Tibial artery (tissue), 4 donors: ENCODE measurements at regions not wholly inside any gene's neighbourhood (a gene's known extent, or its start where the extent isn't known, plus 50 kb on each side); places are given as distances from the start of the nearest gene placed in this dataset.

Experiments
- DNase-seq, 2 donors: peaks; one replicate each; pipeline ENCODE4 v3.0.0-alpha.2; 2019
- H3K27ac ChIP-seq, 2 donors: fragments of 200-600 bp; sonication (generic) in 1 of 2; 1 replicate in 1 of 2; 2 replicates in 1 of 2; pipeline ENCODE4 v1.5.1; 2018 to 2019; ENCODE audit warnings: mild to moderate bottlenecking in 1 of 2
- H3K27me3 ChIP-seq, 2 donors: fragments of 200-600 bp; sonication (generic) in 1 of 2; one replicate each; pipeline versions ENCODE4 v1.5.1 to v1.6.0; 2016 to 2019
- H3K36me3 ChIP-seq, 3 donors: fragments of 200-600 bp; sonication (generic) in 2 of 3; one replicate each; pipeline ENCODE4 v1.5.1; 2016 to 2019; ENCODE audit warnings: mild to moderate bottlenecking in 2 of 3
- H3K4me1 ChIP-seq, 4 donors: fragments of 200-600 bp; sonication (generic) in 2 of 4; 1 replicate in 3 of 4; 2 replicates in 1 of 4; pipeline ENCODE4 v1.5.1; 2016 to 2019
- H3K4me3 ChIP-seq, 2 donors: fragments of 200-600 bp; sonication (generic) in 1 of 2; 1 replicate in 1 of 2; 2 replicates in 1 of 2; pipeline ENCODE4 v1.5.1; 2018 to 2019; ENCODE audit warnings: mild to moderate bottlenecking in 2 of 2
- H3K9me3 ChIP-seq, 3 donors: fragments of 200-600 bp; sonication (generic) in 1 of 3; one replicate each; pipeline ENCODE4 v1.5.1; 2016 to 2019
- CTCF ChIP-seq, 2 experiments: fragments of 200-600 bp in 1 of 2; fragments of 450-650 bp in 1 of 2; IDR thresholded peaks; one replicate each; pipeline ENCODE4 v1.5.1; 2017 to 2019; ENCODE audit warnings: antibody characterized with exemption in 2 of 2, mild to moderate bottlenecking in 1 of 2, moderate library complexity in 1 of 2
- intact Hi-C: fragments of 100-400 bp; cut with DNase I; formaldehyde crosslinking; loops from one replicate; pipeline ENCODE4 v1.15.0; 2023; ENCODE audit warnings: low total_unique reads

GRCh38 chr7:96418581-96418980 lies 96.7 kb upstream of the SLC25A13 start:
- H3K4me1 ChIP-seq: peaks cover 0 to 24% (median 0%) of the 10 kb centered on the region in 4 donors
- no peak for TF ChIP-seq CTCF (IDR thresholded peaks at IDR 0.05)
- no peaks in the 10 kb centered on the region for H3K9me3 ChIP-seq
- DNase-seq: no peak
- H3K27me3 ChIP-seq: no peaks in the 10 kb centered on the region
- no peaks in the 10 kb centered on the region for H3K36me3 ChIP-seq
- H3K27ac ChIP-seq: no peak overlapping the region
- intact Hi-C loops: no loop called here
- H3K4me3 ChIP-seq: no peak overlapping the region

GRCh38 chr7:96417784-96418183 lies 95.9 kb upstream of the SLC25A13 start:
- intact Hi-C loops: no loop called here
- Histone ChIP-seq H3K27me3 (no peaks in the 10 kb centered on the region), H3K36me3 (no peaks in the 10 kb centered on the region), H3K4me1 (peaks cover 0 to 24% (median 0%) of the 10 kb centered on the region in 4 donors), H3K9me3 (no peaks in the 10 kb centered on the region), H3K27ac (no peak overlapping the region), H3K4me3 (no peak overlapping the region)
- DNase-seq: no peak
- TF ChIP-seq CTCF (IDR thresholded peaks at IDR 0.05): no peak

GRCh38 chr7:96416599-96416998 lies 94.7 kb upstream of the SLC25A13 start:
- TF ChIP-seq CTCF (IDR thresholded peaks at IDR 0.05): no peak
- peaks cover 0 to 24% (median 0%) of the 10 kb centered on the region in 4 donors for H3K4me1 ChIP-seq
- no peaks in the 10 kb centered on the region for H3K27me3 ChIP-seq
- DNase-seq: no peak
- no peak overlapping the region for H3K27ac ChIP-seq
- H3K9me3 ChIP-seq: no peaks in the 10 kb centered on the region
- no peak overlapping the region for H3K4me3 ChIP-seq
- intact Hi-C loops: no loop called here
- no peaks in the 10 kb centered on the region for H3K36me3 ChIP-seq

GRCh38 chr7:96416116-96416515 lies 94.2 kb upstream of the SLC25A13 start:
- no peak for DNase-seq
- TF ChIP-seq CTCF (IDR thresholded peaks at IDR 0.05): no peak
- no peak overlapping the region for H3K27ac ChIP-seq

GRCh38 chr7:96415293-96415940 lies 93.5 kb upstream of the SLC25A13 start:
- no peaks in the 10 kb centered on the region for H3K9me3 ChIP-seq
- peak in 1 of 2 experiments; percentile 1 for TF ChIP-seq CTCF (IDR thresholded peaks at IDR 0.05)
- peaks cover 0 to 24% (median 0%) of the 10 kb centered on the region in 4 donors for H3K4me1 ChIP-seq
- no peak overlapping the region for H3K4me3 ChIP-seq
- intact Hi-C loops: no loop called here
- H3K27me3 ChIP-seq: no peaks in the 10 kb centered on the region
- H3K27ac ChIP-seq: no peak overlapping the region
- no peaks in the 10 kb centered on the region for H3K36me3 ChIP-seq
- no peak for DNase-seq

More at GRCh38 chr7:96416116-96416515, 94.2 kb upstream of the SLC25A13 start:
- Histone ChIP-seq H3K27me3 (no peaks in the 10 kb centered on the region), H3K4me3 (no peak overlapping the region), H3K9me3 (no peaks in the 10 kb centered on the region), H3K4me1 (peaks cover 0 to 24% (median 0%) of the 10 kb centered on the region in 4 donors), H3K36me3 (no peaks in the 10 kb centered on the region)
- intact Hi-C loops: no loop called here
